Activated naive CD8-positive, alpha-beta T cell treated with anti-CD3 and anti-CD28 coated beads, Interleukin-2, amount 50 U/mL, for 24 hours (primary cell): ENCODE measurements at regions not wholly inside any gene's neighbourhood (a gene's known extent, or its start where the extent isn't known, plus 50 kb on each side); places are given as distances from the start of the nearest gene placed in this dataset.
"Not testable (repeated sequence)": the region's sequence is repeated elsewhere in the genome, so short reads cannot be mapped to it uniquely, and the experiment has no call there.

Experiments used
- ATAC-seq: fragments of 150-1000 bp; cut with Tn5 transposase; one replicate; pipeline ENCODE4 v1.10.0; 2021
- DNase-seq: peaks from one replicate; pipeline ENCODE4 v3.0.0; 2021
- H3K27ac Mint-ChIP-seq: one replicate; pipeline ENCODE4 v1.8.0; 2021; ENCODE audit warnings: mild to moderate bottlenecking, mixed read lengths
- H3K27me3 Mint-ChIP-seq: one replicate; pipeline ENCODE4 v1.8.0; 2021; ENCODE audit warnings: mixed read lengths
- H3K36me3 Mint-ChIP-seq: one replicate; pipeline ENCODE4 v1.8.0; 2021; ENCODE audit warnings: low read depth, mixed read lengths
- H3K4me1 Mint-ChIP-seq: one replicate; pipeline ENCODE4 v1.8.0; 2021; ENCODE audit warnings: mixed read lengths
- H3K4me3 Mint-ChIP-seq: one replicate; pipeline ENCODE4 v1.8.0; 2021; ENCODE audit warnings: mild to moderate bottlenecking, moderate library complexity, mixed read lengths
- H3K9me3 Mint-ChIP-seq: one replicate; pipeline ENCODE4 v1.8.0; 2021; ENCODE audit warnings: mixed read lengths

- H3K27ac Mint-ChIP-seq: no peak overlapping the region
- no peak for ATAC-seq
- peaks cover 2% of the 10 kb centered on the region for H3K36me3 Mint-ChIP-seq
These were observed 155.2 kb upstream of the DTNBP1 start for GRCh38 chr6:15818044-15818443.

GRCh38 chr6:15817100-15817499 is 154.3 kb upstream of the DTNBP1 start:
- H3K27ac Mint-ChIP-seq: no peak overlapping the region
- H3K36me3 Mint-ChIP-seq: peaks cover 2% of the 10 kb centered on the region
- no peaks in the 10 kb centered on the region for H3K4me1 Mint-ChIP-seq
- H3K27me3 Mint-ChIP-seq: peaks cover 11% of the 10 kb centered on the region
- no peaks in the 10 kb centered on the region for H3K9me3 Mint-ChIP-seq
- DNase-seq (no peak), ATAC-seq (no peak)
- H3K4me3 Mint-ChIP-seq: no peak overlapping the region

More at GRCh38 chr6:15818044-15818443, 155.2 kb upstream of the DTNBP1 start:
- no peaks in the 10 kb centered on the region for H3K4me1 Mint-ChIP-seq
- H3K9me3 Mint-ChIP-seq: no peaks in the 10 kb centered on the region
- H3K4me3 Mint-ChIP-seq: no peak overlapping the region
- peaks cover 8% of the 10 kb centered on the region for H3K27me3 Mint-ChIP-seq
- DNase-seq: no peak

- Mint-ChIP-seq H3K27me3 (peaks cover 11% of the 10 kb centered on the region), H3K9me3 (no peaks in the 10 kb centered on the region), H3K4me1 (no peaks in the 10 kb centered on the region), H3K4me3 (no peak overlapping the region), H3K36me3 (peaks cover 2% of the 10 kb centered on the region), H3K27ac (no peak overlapping the region)
- no peak for ATAC-seq
- DNase-seq: no peak
These were observed 153.8 kb upstream of the DTNBP1 start for GRCh38 chr6:15816661-15817060.

DNA sequence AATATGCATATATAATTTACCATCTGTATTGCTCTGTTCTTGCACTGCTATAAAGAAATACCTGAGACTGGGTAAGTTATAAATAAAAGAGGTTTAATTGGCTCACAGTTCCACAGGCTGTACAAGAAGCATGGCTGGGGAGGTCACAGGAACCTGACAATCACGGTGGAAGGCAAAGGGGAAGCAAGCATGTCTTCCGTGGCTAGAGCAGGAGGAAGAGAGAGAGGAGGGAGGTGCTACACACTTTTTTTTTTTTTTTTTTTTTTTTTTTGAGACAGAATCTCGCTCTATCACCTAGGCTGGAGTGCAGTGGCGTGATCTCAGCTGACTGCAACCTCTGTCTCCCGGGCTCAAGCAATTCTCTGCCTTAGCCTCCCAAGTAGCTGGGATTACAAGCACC is 150.9 kb upstream of the DTNBP1 start:
- not testable (repeated sequence) for DNase-seq, H3K27ac Mint-ChIP-seq, H3K9me3 Mint-ChIP-seq, H3K4me1 Mint-ChIP-seq, ATAC-seq, H3K4me3 Mint-ChIP-seq, H3K36me3 Mint-ChIP-seq
- peaks cover 13% of the 10 kb centered on the region for H3K27me3 Mint-ChIP-seq

DNA sequence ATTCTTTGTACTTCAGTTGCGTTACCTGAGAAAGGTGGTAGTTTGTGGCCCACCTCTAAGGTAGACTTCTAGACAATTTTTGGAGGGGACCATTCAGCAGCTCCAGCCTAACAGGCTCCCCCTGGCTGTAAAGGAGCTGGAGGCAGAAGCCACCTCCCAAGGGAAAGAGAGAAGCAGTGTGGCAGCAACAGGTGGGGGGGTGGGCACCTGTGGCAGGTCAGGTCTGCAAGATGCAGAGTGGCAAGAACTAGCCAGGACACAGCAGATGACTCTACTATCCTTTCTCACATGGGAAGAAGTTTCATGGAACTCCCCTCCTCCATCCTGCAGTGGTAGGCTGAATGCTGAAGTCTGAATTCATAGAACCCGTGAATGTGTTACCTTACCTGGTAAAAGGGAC is 148.3 kb upstream of the DTNBP1 start:
- H3K4me1 Mint-ChIP-seq: no peaks in the 10 kb centered on the region
- DNase-seq (no peak), ATAC-seq (no peak)
- H3K27me3 Mint-ChIP-seq: peaks cover 16% of the 10 kb centered on the region
- H3K36me3 Mint-ChIP-seq: no peaks in the 10 kb centered on the region
- H3K27ac Mint-ChIP-seq: no peak overlapping the region
- no peaks in the 10 kb centered on the region for H3K9me3 Mint-ChIP-seq
- H3K4me3 Mint-ChIP-seq: no peak overlapping the region

DNA sequence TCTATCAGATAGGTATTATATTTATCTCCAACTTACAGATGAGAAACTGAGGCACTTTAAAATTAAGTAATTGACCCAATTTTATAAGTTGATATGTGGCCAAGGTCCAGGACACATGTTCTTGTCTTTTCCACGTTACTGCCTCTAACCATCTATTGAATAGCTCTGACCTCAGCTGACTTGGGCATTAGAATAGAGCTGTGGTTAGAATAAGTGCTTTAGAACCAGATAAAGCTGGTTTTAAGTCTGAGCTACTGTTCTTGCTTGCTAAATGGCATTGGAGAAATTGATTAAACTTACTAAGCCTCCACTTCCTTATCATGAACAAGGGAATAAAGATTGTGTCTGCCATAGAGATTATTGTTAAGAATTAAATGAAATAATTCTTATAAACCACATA is 147.8 kb upstream of the DTNBP1 start:
- no peak for DNase-seq
- H3K36me3 Mint-ChIP-seq: no peaks in the 10 kb centered on the region
- no peaks in the 10 kb centered on the region for H3K4me1 Mint-ChIP-seq
- H3K9me3 Mint-ChIP-seq: no peaks in the 10 kb centered on the region
- ATAC-seq: no peak
- peaks cover 16% of the 10 kb centered on the region for H3K27me3 Mint-ChIP-seq
- H3K4me3 Mint-ChIP-seq: no peak overlapping the region
- no peak overlapping the region for H3K27ac Mint-ChIP-seq

GRCh38 chr6:15809367-15809766 is 146.5 kb upstream of the DTNBP1 start:
- Mint-ChIP-seq H3K4me1 (no peaks in the 10 kb centered on the region), H3K4me3 (no peak overlapping the region), H3K36me3 (no peaks in the 10 kb centered on the region), H3K9me3 (no peaks in the 10 kb centered on the region), H3K27ac (no peak overlapping the region), H3K27me3 (peaks cover 16% of the 10 kb centered on the region)
- no peak for ATAC-seq
- no peak for DNase-seq

- no peak overlapping the region for H3K27ac Mint-ChIP-seq
- DNase-seq (no peak), ATAC-seq (no peak)
- H3K4me3 Mint-ChIP-seq: no peak overlapping the region
- H3K9me3 Mint-ChIP-seq: no peaks in the 10 kb centered on the region
- H3K36me3 Mint-ChIP-seq: no peaks in the 10 kb centered on the region
- peaks cover 6% of the 10 kb centered on the region for H3K27me3 Mint-ChIP-seq
- no peaks in the 10 kb centered on the region for H3K4me1 Mint-ChIP-seq
These were observed 141.6 kb upstream of the DTNBP1 start for GRCh38 chr6:15804164-15805154.

DNA sequence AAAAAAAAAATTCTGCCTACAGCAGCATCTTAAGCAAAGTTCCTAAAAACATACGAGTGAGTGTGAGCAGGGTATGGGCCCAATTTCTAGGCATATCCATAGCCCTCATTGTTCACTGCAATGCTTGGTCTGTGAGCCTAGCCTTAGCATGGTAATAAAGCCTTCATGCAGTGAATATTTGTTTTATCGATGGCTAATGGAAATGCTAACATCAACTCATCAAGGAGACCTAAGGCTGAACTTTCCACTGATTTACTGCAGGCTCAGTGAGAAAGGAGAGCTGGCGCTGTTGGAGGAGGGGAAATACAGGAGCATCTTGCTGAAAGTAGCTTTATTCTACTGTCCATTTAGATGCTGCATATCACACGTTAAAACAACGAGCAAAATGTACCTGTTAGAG is 139.6 kb upstream of the DTNBP1 start:
- no peak overlapping the region for H3K27ac Mint-ChIP-seq
- H3K9me3 Mint-ChIP-seq: peaks cover 9% of the 10 kb centered on the region
- DNase-seq (no peak), ATAC-seq (no peak)
- no peaks in the 10 kb centered on the region for H3K36me3 Mint-ChIP-seq
- no peak overlapping the region for H3K4me3 Mint-ChIP-seq
- H3K4me1 Mint-ChIP-seq: no peaks in the 10 kb centered on the region
- no peaks in the 10 kb centered on the region for H3K27me3 Mint-ChIP-seq

DNA sequence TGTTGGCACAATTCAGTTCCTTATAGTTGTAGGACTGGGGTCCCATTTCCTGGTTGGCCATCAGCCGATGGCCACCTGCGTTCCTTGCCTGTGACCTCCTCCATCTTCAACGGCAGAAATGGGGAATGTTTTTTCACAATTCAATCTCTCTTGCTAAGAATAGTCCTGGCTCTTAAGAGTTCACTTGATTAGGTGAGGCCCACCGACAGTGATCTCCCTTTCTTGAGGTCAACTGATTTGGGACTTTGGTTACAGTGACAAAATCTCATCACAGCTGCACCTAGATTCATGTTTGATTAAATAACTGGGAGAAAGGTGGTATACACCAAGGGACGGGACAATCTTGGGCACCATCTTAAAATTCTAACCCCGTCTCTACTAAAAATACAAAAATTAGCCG is 139.1 kb upstream of the DTNBP1 start:
- no peak for ATAC-seq
- H3K36me3 Mint-ChIP-seq: no peaks in the 10 kb centered on the region
- no peak overlapping the region for H3K4me3 Mint-ChIP-seq
- peaks cover 15% of the 10 kb centered on the region for H3K9me3 Mint-ChIP-seq
- no peaks in the 10 kb centered on the region for H3K4me1 Mint-ChIP-seq
- no peak for DNase-seq
- H3K27me3 Mint-ChIP-seq: no peaks in the 10 kb centered on the region
- H3K27ac Mint-ChIP-seq: no peak overlapping the region

GRCh38 chr6:15800841-15801617 is 138.2 kb upstream of the DTNBP1 start:
- DNase-seq (no peak), ATAC-seq (no peak)
- Mint-ChIP-seq H3K9me3 (peaks cover 16% of the 10 kb centered on the region), H3K4me3 (no peak overlapping the region), H3K27ac (no peak overlapping the region), H3K4me1 (no peaks in the 10 kb centered on the region), H3K27me3 (no peaks in the 10 kb centered on the region), H3K36me3 (no peaks in the 10 kb centered on the region)

- H3K4me3 Mint-ChIP-seq: no peak overlapping the region
- peaks cover 1% of the 10 kb centered on the region for H3K27me3 Mint-ChIP-seq
These were observed 135.9 kb upstream of the DTNBP1 start for GRCh38 chr6:15798533-15799255.

GRCh38 chr6:15796844-15797243 is 134.0 kb upstream of the DTNBP1 start:
- Mint-ChIP-seq H3K9me3 (peaks cover 16% of the 10 kb centered on the region), H3K36me3 (no peaks in the 10 kb centered on the region), H3K4me1 (no peaks in the 10 kb centered on the region), H3K27me3 (peaks cover 1% of the 10 kb centered on the region), H3K4me3 (no peak overlapping the region), H3K27ac (no peak overlapping the region)
- ATAC-seq (no peak), DNase-seq (no peak)

More at GRCh38 chr6:15798533-15799255, 135.9 kb upstream of the DTNBP1 start:
- no peak overlapping the region for H3K27ac Mint-ChIP-seq
- DNase-seq (no peak), ATAC-seq (no peak)
- peaks cover 16% of the 10 kb centered on the region for H3K9me3 Mint-ChIP-seq
- H3K4me1 Mint-ChIP-seq: no peaks in the 10 kb centered on the region
- no peaks in the 10 kb centered on the region for H3K36me3 Mint-ChIP-seq

- Mint-ChIP-seq H3K36me3 (no peaks in the 10 kb centered on the region), H3K27me3 (peaks cover 1% of the 10 kb centered on the region), H3K4me1 (no peaks in the 10 kb centered on the region), H3K4me3 (no peak overlapping the region), H3K27ac (no peak overlapping the region), H3K9me3 (peaks cover 16% of the 10 kb centered on the region)
- ATAC-seq: no peak
- DNase-seq: no peak
These were observed 133.4 kb upstream of the DTNBP1 start for GRCh38 chr6:15796130-15796771.
